ENCODE measurements at regions not wholly inside any gene's neighbourhood (a gene's known extent, or its start where the extent isn't known, plus 50 kb on each side); places are given as distances from the start of the nearest gene placed in this dataset.

- no peaks in the 10 kb centered on the region for H3K27me3 ChIP-seq (ENCODE audit: control insufficient read depth, extremely low read depth, insufficient read depth, low read length)
- H3K79me2 ChIP-seq (ENCODE audit: control insufficient read depth, insufficient read depth, low read length), result no peaks in the 10 kb centered on the region
- no peaks in the 10 kb centered on the region for H3K36me3 ChIP-seq (ENCODE audit: control insufficient read depth in 2 of 2, extremely low read depth in 1 of 2, insufficient read depth in 2 of 2, low read length in 2 of 2)
- TF ChIP-seq CTCF (optimal IDR thresholded peaks at IDR 0.05 in 1 of 3, IDR thresholded peaks at IDR 0.05 in 1 of 3, conservative IDR thresholded peaks at IDR 0.05 in 1 of 3; ENCODE audit: extremely low read depth in 1 of 3, insufficient read depth in 2 of 3, low read length in 3 of 3), result no peak
- no peak overlapping the region for H3K4me2 ChIP-seq (ENCODE audit: control insufficient read depth, extremely low read depth, insufficient read depth, low read depth, low read length)
- no peaks in the 10 kb centered on the region for H3K9me1 ChIP-seq (ENCODE audit: control insufficient read depth, extremely low read depth, insufficient read depth, low read length)
- no peaks in the 10 kb centered on the region for H3K4me1 ChIP-seq (ENCODE audit: control insufficient read depth, extremely low read depth, insufficient read depth, low read length)
- peaks cover 4% of the 10 kb centered on the region for H3K9me3 ChIP-seq (ENCODE audit: control insufficient read depth, low read depth, low read length)
- DNase-seq (ENCODE audit: low read depth, low spot score), result no peak
- dilution Hi-C loops (cut with MboI; ENCODE audit: extremely low pct_ligation_motif_present, low sequenced_read_pairs), result no loop called here
- H3K9ac ChIP-seq (ENCODE audit: control insufficient read depth, extremely low read depth, insufficient read depth, low read length), result no peak overlapping the region
- no peak overlapping the region for H2AFZ ChIP-seq (ENCODE audit: control insufficient read depth, low read length)
- FAIRE-seq, result no peak
- no peaks in the 10 kb centered on the region for H4K20me1 ChIP-seq (ENCODE audit: control insufficient read depth, extremely low read depth, insufficient read depth, low read length)
- H3K4me3 ChIP-seq (ENCODE audit: control insufficient read depth in 2 of 3, extremely low read depth in 1 of 3, insufficient read depth in 2 of 3, low read depth in 1 of 3, low read length in 3 of 3), result no peak overlapping the region
- H3K27ac ChIP-seq (ENCODE audit: control insufficient read depth, insufficient read depth, low read length), result no peak overlapping the region
Observed at GRCh38 chr9:118017607-118018122, 313.5 kb downstream of the TLR4 start.

GRCh38 chr9:118023644-118024043 is 319.4 kb downstream of the TLR4 start:
- TF ChIP-seq CTCF (optimal IDR thresholded peaks at IDR 0.05 in 1 of 3, IDR thresholded peaks at IDR 0.05 in 1 of 3, conservative IDR thresholded peaks at IDR 0.05 in 1 of 3; ENCODE audit: extremely low read depth in 1 of 3, insufficient read depth in 2 of 3, low read length in 3 of 3) (no peak), EZH2 (IDR thresholded peaks at IDR 0.05; ENCODE audit: low read length) (no peak)
- H3K4me1 ChIP-seq (ENCODE audit: control insufficient read depth, extremely low read depth, insufficient read depth, low read length), result no peaks in the 10 kb centered on the region
- DNase-seq (ENCODE audit: low read depth, low spot score) (no peak), FAIRE-seq (no peak)
- H3K9me3 ChIP-seq (ENCODE audit: control insufficient read depth, low read depth, low read length), result no peaks in the 10 kb centered on the region
- no peak overlapping the region for H3K27ac ChIP-seq (ENCODE audit: control insufficient read depth, insufficient read depth, low read length)
- H3K36me3 ChIP-seq (ENCODE audit: control insufficient read depth in 2 of 2, extremely low read depth in 1 of 2, insufficient read depth in 2 of 2, low read length in 2 of 2), result no peaks in the 10 kb centered on the region
- H3K9ac ChIP-seq (ENCODE audit: control insufficient read depth, extremely low read depth, insufficient read depth, low read length), result no peak overlapping the region
- no peak overlapping the region for H3K4me2 ChIP-seq (ENCODE audit: control insufficient read depth, extremely low read depth, insufficient read depth, low read depth, low read length)
- H3K79me2 ChIP-seq (ENCODE audit: control insufficient read depth, insufficient read depth, low read length), result no peaks in the 10 kb centered on the region
- dilution Hi-C loops (cut with MboI; ENCODE audit: extremely low pct_ligation_motif_present, low sequenced_read_pairs), result no loop called here
- H3K4me3 ChIP-seq (ENCODE audit: control insufficient read depth in 2 of 3, extremely low read depth in 1 of 3, insufficient read depth in 2 of 3, low read depth in 1 of 3, low read length in 3 of 3), result no peak overlapping the region
- H4K20me1 ChIP-seq (ENCODE audit: control insufficient read depth, extremely low read depth, insufficient read depth, low read length), result no peaks in the 10 kb centered on the region
- no peaks in the 10 kb centered on the region for H3K27me3 ChIP-seq (ENCODE audit: control insufficient read depth, extremely low read depth, insufficient read depth, low read length)
- H2AFZ ChIP-seq (ENCODE audit: control insufficient read depth, low read length), result no peak overlapping the region
- no peaks in the 10 kb centered on the region for H3K9me1 ChIP-seq (ENCODE audit: control insufficient read depth, extremely low read depth, insufficient read depth, low read length)
